GM12892 (cell line): ENCODE measurements at regions not wholly inside any gene's neighbourhood (a gene's known extent, or its start where the extent isn't known, plus 50 kb on each side); places are given as distances from the start of the nearest gene placed in this dataset.

Experiments used
- POLR2A ChIP-seq: IDR thresholded peaks from 2 replicates; pipeline ENCODE4 v1.6.1; 2011; ENCODE audit warnings: low read depth, low read length, control low read depth
- POLR2AphosphoS5 ChIP-seq: IDR thresholded peaks from 2 replicates; pipeline ENCODE4 v1.6.1; 2011; ENCODE audit warnings: low read depth, low read length, control low read depth
- TAF1 ChIP-seq: IDR thresholded peaks from 2 replicates; pipeline ENCODE4 v1.6.1; 2011; ENCODE audit warnings: low read depth, mild to moderate bottlenecking, control low read depth, low read length, borderline replicate concordance

DNA sequence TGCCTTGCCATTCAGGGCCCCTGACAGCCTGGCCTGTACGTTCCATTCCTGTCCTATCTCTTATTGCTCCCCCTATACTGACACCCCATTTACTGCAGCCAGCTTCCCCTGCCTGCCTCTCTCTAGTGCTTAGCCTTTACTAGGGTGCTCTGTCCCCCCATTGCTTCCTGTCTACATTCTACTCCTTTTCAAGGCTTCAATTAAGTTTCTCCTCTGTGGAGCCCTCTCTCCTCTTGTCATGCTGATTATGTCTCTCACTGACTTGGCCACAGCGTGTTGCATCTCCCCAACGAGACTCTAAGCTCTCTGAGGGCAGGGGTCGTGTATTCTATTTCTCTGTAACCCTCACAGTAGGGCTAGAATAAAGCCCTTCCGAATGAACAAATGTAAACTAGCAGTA is 185.2 kb downstream of the RPLP1 start:
- TF ChIP-seq POLR2A (no peak), POLR2AphosphoS5 (no peak), TAF1 (no peak)
